Lung (tissue), 11 donors: ENCODE measurements at regions not wholly inside any gene's neighbourhood (a gene's known extent, or its start where the extent isn't known, plus 50 kb on each side); places are given as distances from the start of the nearest gene placed in this dataset.

Source experiments
- ATAC-seq: fragments of 200-7000 bp; cut with Tn5 transposase; one replicate; pipeline ENCODE4 v1.9.1; 2020; ENCODE audit warnings: moderate number of reproducible peaks; ENCODE audit not compliant: insufficient read depth, low FRiP score
- DNase-seq, 3 donors: peaks; one replicate each; pipeline ENCODE4 v3.0.0-alpha.2; 2013 to 2017
- H3K27ac ChIP-seq, 2 donors: one replicate each; pipeline ENCODE4 v1.5.1; 2013; ENCODE audit warnings: mild to moderate bottlenecking in 2 of 2, moderate library complexity in 2 of 2, control low read depth in 1 of 2, inconsistent platforms in 1 of 2, low read depth in 1 of 2, low read length in 1 of 2
- H3K27me3 ChIP-seq, 3 donors: one replicate each; pipeline ENCODE4 v1.5.1; 2013; ENCODE audit warnings: low read length in 2 of 3; ENCODE audit not compliant: control insufficient read depth in 3 of 3, insufficient read depth in 3 of 3
- H3K36me3 ChIP-seq, 4 donors: one replicate each; pipeline ENCODE4 v1.5.1; 2013; ENCODE audit warnings: low read length in 4 of 4, mild to moderate bottlenecking in 1 of 4, moderate library complexity in 1 of 4; ENCODE audit not compliant: control insufficient read depth in 4 of 4, insufficient read depth in 4 of 4
- H3K4me1 ChIP-seq, 5 donors: one replicate each; pipeline ENCODE4 v1.5.1; 2013; ENCODE audit warnings: low read length in 5 of 5, mild to moderate bottlenecking in 2 of 5, moderate library complexity in 1 of 5; ENCODE audit not compliant: control insufficient read depth in 5 of 5, insufficient read depth in 5 of 5
- H3K4me3 ChIP-seq: one replicate; pipeline ENCODE4 v1.5.1; 2013; ENCODE audit warnings: mild to moderate bottlenecking, control low read depth, moderate library complexity
- H3K9ac ChIP-seq, 2 donors: one replicate each; pipeline ENCODE4 v1.5.1; 2013; ENCODE audit warnings: low read length in 2 of 2, control low read depth in 1 of 2; ENCODE audit not compliant: insufficient read depth in 1 of 2
- H3K9me3 ChIP-seq, 4 donors: one replicate each; pipeline ENCODE4 v1.5.1; 2013; ENCODE audit warnings: low read length in 3 of 4, mild to moderate bottlenecking in 1 of 4, moderate library complexity in 1 of 4; ENCODE audit not compliant: control insufficient read depth in 4 of 4, insufficient read depth in 3 of 4
- CTCF ChIP-seq: IDR thresholded peaks from 2 replicates; pipeline ENCODE4 v1.5.1; 2012; ENCODE audit warnings: mild to moderate bottlenecking; ENCODE audit errors: control extremely low read depth, extremely low read depth
- WGBS, 2 donors: extraction: QIAGEN DNeasy Blood & Tissue Kit; methylation state at CpG; one replicate each; pipeline ENCODE4 v1.1.7; 2013; 5-methylcytosine and 5-hydroxymethylcytosine counted together
- donor health status: control.
- donor health status: control.
- donor health status: Bipolar disorder and iron deficiency.
- donor health status: healthy.
- donor health status: DM: yes; HTN: yes; CAD: no.

GRCh38 chr3:193833592-193833991 lies 240.6 kb downstream of the OPA1 start:
- no peak for DNase-seq
- ATAC-seq: no peak
- WGBS, 2 donors: 96 to 99% methylated on average over 11 of the region's 11 CpGs
- no peak overlapping the region for H3K4me3 ChIP-seq
- no peaks in the 10 kb centered on the region for H3K9me3 ChIP-seq
- H3K4me1 ChIP-seq: peaks cover 0 to 3% (median 0%) of the 10 kb centered on the region in 5 donors
- TF ChIP-seq CTCF: no peak
- no peaks in the 10 kb centered on the region for H3K36me3 ChIP-seq
- H3K27me3 ChIP-seq: no peaks in the 10 kb centered on the region
- no peak overlapping the region for H3K9ac ChIP-seq
- H3K27ac ChIP-seq: no peak overlapping the region

GRCh38 chr3:193835414-193835813 lies 242.4 kb downstream of the OPA1 start:
- H3K9ac ChIP-seq: no peak overlapping the region
- peaks cover 0 to 3% (median 0%) of the 10 kb centered on the region in 5 donors for H3K4me1 ChIP-seq
- H3K27me3 ChIP-seq: no peaks in the 10 kb centered on the region
- TF ChIP-seq CTCF: no peak
- no peaks in the 10 kb centered on the region for H3K9me3 ChIP-seq
- ATAC-seq: no peak
- no peak for DNase-seq
- H3K4me3 ChIP-seq: no peak overlapping the region
- H3K27ac ChIP-seq: no peak overlapping the region
- 96 to 98% methylated on average over 6 of the region's 6 CpGs for WGBS, 2 donors
- H3K36me3 ChIP-seq: no peaks in the 10 kb centered on the region

GRCh38 chr3:193836511-193836910 lies 243.5 kb downstream of the OPA1 start:
- Histone ChIP-seq H3K4me3 (no peak overlapping the region), H3K9ac (no peak overlapping the region), H3K36me3 (no peaks in the 10 kb centered on the region), H3K4me1 (peaks cover 0 to 3% (median 0%) of the 10 kb centered on the region in 5 donors), H3K27me3 (no peaks in the 10 kb centered on the region), H3K9me3 (no peaks in the 10 kb centered on the region), H3K27ac (no peak overlapping the region)
- no peak for DNase-seq
- 47 to 100% methylated on average over 1 to 2 of the region's 2 CpGs for WGBS, 2 donors
- TF ChIP-seq CTCF: no peak
- ATAC-seq: no peak

- no peak for DNase-seq
- no peak overlapping the region for H3K27ac ChIP-seq
- WGBS, 2 donors: 86% methylated on average over 7 of the region's 7 CpGs
- no peaks in the 10 kb centered on the region for H3K36me3 ChIP-seq
- no peak for ATAC-seq
- H3K4me3 ChIP-seq: no peak overlapping the region
- TF ChIP-seq CTCF: no peak
- no peaks in the 10 kb centered on the region for H3K9me3 ChIP-seq
- H3K4me1 ChIP-seq: peaks cover 0 to 5% (median 0%) of the 10 kb centered on the region in 5 donors
- no peak overlapping the region for H3K9ac ChIP-seq
- H3K27me3 ChIP-seq: no peaks in the 10 kb centered on the region
Observed at GRCh38 chr3:193836918-193837317, 243.9 kb downstream of the OPA1 start.
